Gastrocnemius medialis (tissue), 4 donors: ENCODE measurements at regions not wholly inside any gene's neighbourhood (a gene's known extent, or its start where the extent isn't known, plus 50 kb on each side); places are given as distances from the start of the nearest gene placed in this dataset.

Experiments
- ATAC-seq, 2 donors: fragments of 150-250 bp; one replicate each; pipeline ENCODE4 v1.9.1; 2016
- DNase-seq, 2 donors: peaks; one replicate each; pipeline ENCODE4 v3.0.0-alpha.2; 2019
- H3K27ac ChIP-seq, 4 donors: fragments of 200-600 bp; sonication (generic); 1 replicate in 1 of 4; 2 replicates in 3 of 4; pipeline ENCODE4 v1.5.1; 2016 to 2018; ENCODE audit warnings: mild to moderate bottlenecking in 2 of 4, moderate library complexity in 1 of 4
- H3K27me3 ChIP-seq, 3 donors: fragments of 200-600 bp; sonication (generic) in 2 of 3; 1 replicate in 1 of 3; 2 replicates in 2 of 3; pipeline versions ENCODE4 v1.5.1 to v1.6.0; 2016 to 2019; ENCODE audit warnings: mild to moderate bottlenecking in 1 of 3, moderate library complexity in 1 of 3
- H3K36me3 ChIP-seq, 2 donors: fragments of 200-600 bp; sonication (generic) in 1 of 2; one replicate each; pipeline ENCODE4 v1.5.1; 2017 to 2018
- H3K4me1 ChIP-seq, 2 donors: fragments of 200-600 bp; sonication (generic) in 1 of 2; one replicate each; pipeline ENCODE4 v1.5.1; 2016 to 2017; ENCODE audit warnings: mild to moderate bottlenecking in 2 of 2
- H3K4me3 ChIP-seq, 4 donors: fragments of 200-600 bp; sonication (generic) in 3 of 4; 1 replicate in 1 of 4; 2 replicates in 3 of 4; pipeline ENCODE4 v1.5.1; 2016 to 2019; ENCODE audit warnings: mild to moderate bottlenecking in 2 of 4
- H3K9me3 ChIP-seq, 3 donors: fragments of 200-600 bp; sonication (generic) in 2 of 3; 1 replicate in 1 of 3; 2 replicates in 2 of 3; pipeline ENCODE4 v1.5.1; 2016 to 2019
- POLR2A ChIP-seq, 2 donors: fragments of 450-650 bp; IDR thresholded peaks; one replicate each; pipeline ENCODE4 v1.6.1; 2017; ENCODE audit warnings: antibody characterized with exemption in 2 of 2, mild to moderate bottlenecking in 2 of 2, moderate library complexity in 2 of 2
- in situ Hi-C, 4 donors: fragments of 200-750 bp; cut with MboI; loops; one replicate each; pipeline versions ENCODE4 v1.15.0 to v1.8.0; 2017; ENCODE audit warnings: low sequenced_read_pairs in 4 of 4
- intact Hi-C: fragments of 100-400 bp; cut with DNase I; formaldehyde crosslinking; loops from one replicate; pipeline ENCODE4 v1.15.1; 2023; ENCODE audit warnings: low total_unique reads
- TF ChIP-seq, protein P1 (sequence below), 5 experiments: fragments of 450-650 bp in 3 of 5; fragments of 200-600 bp in 2 of 5; sonication (generic) in 2 of 5; IDR thresholded peaks in 4 of 5; conservative IDR thresholded peaks in 1 of 5; 1 replicate in 4 of 5; 2 replicates in 1 of 5; pipeline ENCODE4 v1.5.1; 2016 to 2019; ENCODE audit warnings: antibody characterized with exemption in 5 of 5, mild to moderate bottlenecking in 3 of 5, moderate library complexity in 3 of 5

DNA sequence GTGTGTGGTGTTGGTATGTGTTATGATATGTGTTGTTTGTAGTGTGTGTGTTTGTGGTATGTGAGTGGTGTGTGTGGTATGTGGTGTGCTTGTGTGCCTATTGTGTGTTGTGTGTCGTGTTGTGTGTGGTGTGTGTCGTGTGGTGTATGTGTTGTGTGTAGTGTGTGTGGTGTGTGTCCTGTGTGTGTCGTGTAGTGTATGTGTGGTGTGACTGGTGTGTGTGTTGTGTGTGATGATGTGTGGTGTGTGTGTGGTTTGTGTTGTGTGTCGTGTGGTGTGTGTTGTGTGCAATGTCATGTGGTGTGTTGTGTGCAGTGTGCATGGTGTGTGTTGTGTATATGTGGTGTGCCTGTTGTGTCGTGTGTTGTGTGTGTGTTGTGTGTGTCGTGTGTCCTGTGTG is 144.6 kb downstream of the DNAJB6 start:
- ATAC-seq (no peak), DNase-seq (no peak)
- Histone ChIP-seq H3K4me1 (no peaks in the 10 kb centered on the region), H3K36me3 (no peaks in the 10 kb centered on the region), H3K27ac (no peak overlapping the region), H3K4me3 (no peak overlapping the region), H3K27me3 (no peaks in the 10 kb centered on the region), H3K9me3 (no peaks in the 10 kb centered on the region)
- intact Hi-C loops (no loop called here), in situ Hi-C loops (no loop called here)
- no peak for TF ChIP-seq POLR2A (IDR thresholded peaks at IDR 0.05)
- TF ChIP-seq, protein P1, sequence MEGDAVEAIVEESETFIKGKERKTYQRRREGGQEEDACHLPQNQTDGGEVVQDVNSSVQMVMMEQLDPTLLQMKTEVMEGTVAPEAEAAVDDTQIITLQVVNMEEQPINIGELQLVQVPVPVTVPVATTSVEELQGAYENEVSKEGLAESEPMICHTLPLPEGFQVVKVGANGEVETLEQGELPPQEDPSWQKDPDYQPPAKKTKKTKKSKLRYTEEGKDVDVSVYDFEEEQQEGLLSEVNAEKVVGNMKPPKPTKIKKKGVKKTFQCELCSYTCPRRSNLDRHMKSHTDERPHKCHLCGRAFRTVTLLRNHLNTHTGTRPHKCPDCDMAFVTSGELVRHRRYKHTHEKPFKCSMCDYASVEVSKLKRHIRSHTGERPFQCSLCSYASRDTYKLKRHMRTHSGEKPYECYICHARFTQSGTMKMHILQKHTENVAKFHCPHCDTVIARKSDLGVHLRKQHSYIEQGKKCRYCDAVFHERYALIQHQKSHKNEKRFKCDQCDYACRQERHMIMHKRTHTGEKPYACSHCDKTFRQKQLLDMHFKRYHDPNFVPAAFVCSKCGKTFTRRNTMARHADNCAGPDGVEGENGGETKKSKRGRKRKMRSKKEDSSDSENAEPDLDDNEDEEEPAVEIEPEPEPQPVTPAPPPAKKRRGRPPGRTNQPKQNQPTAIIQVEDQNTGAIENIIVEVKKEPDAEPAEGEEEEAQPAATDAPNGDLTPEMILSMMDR (IDR thresholded peaks at IDR 0.05 in 4 of 5, conservative IDR thresholded peaks at IDR 0.05 in 1 of 5), result no peak

DNA sequence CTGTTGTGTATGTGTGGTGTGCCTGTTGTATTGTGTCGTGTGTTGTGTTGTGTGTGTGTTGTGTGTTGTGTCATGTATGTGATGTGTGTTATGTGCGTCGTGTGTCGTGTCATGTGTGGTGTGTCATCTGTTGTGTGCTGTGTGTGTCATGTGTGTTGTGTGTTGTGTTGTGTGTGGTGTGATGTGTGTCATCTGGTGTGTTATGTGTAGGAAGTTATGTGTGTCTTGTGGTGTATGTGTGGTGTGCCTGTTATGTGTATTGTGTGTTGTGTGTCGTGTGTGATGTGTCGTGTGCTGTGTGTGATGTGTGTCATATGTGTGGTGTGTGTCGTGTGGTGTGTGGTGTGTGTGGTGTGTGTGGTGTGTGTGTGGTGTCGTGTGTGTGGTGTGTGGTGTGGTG is 145.2 kb downstream of the DNAJB6 start:
- Histone ChIP-seq H3K4me1 (no peaks in the 10 kb centered on the region), H3K27me3 (peaks cover 1 to 6% (median 5%) of the 10 kb centered on the region in 3 donors), H3K36me3 (no peaks in the 10 kb centered on the region), H3K9me3 (no peaks in the 10 kb centered on the region), H3K4me3 (no peak overlapping the region), H3K27ac (no peak overlapping the region)
- intact Hi-C loops (no loop called here), in situ Hi-C loops (no loop called here)
- DNase-seq (no peak), ATAC-seq (no peak)
- no peak for TF ChIP-seq POLR2A (IDR thresholded peaks at IDR 0.05)
- TF ChIP-seq, protein P1 (IDR thresholded peaks at IDR 0.05 in 4 of 5, conservative IDR thresholded peaks at IDR 0.05 in 1 of 5), result no peak

- TF ChIP-seq, protein P1 (IDR thresholded peaks at IDR 0.05 in 4 of 5, conservative IDR thresholded peaks at IDR 0.05 in 1 of 5), result no peak
- no peak for TF ChIP-seq POLR2A (IDR thresholded peaks at IDR 0.05)
- no peak for DNase-seq
- no peak overlapping the region for H3K27ac ChIP-seq
- H3K4me3 ChIP-seq, result no peak overlapping the region
- H3K4me1 ChIP-seq, result no peaks in the 10 kb centered on the region
- no peaks in the 10 kb centered on the region for H3K9me3 ChIP-seq
- H3K27me3 ChIP-seq, result peaks cover 3 to 8% (median 5%) of the 10 kb centered on the region in 3 donors
- H3K36me3 ChIP-seq, result no peaks in the 10 kb centered on the region
- in situ Hi-C loops (no loop called here), intact Hi-C loops (no loop called here)
- ATAC-seq, result no peak
These were observed 145.8 kb downstream of the DNAJB6 start for GRCh38 chr7:157482517-157483087.

DNA sequence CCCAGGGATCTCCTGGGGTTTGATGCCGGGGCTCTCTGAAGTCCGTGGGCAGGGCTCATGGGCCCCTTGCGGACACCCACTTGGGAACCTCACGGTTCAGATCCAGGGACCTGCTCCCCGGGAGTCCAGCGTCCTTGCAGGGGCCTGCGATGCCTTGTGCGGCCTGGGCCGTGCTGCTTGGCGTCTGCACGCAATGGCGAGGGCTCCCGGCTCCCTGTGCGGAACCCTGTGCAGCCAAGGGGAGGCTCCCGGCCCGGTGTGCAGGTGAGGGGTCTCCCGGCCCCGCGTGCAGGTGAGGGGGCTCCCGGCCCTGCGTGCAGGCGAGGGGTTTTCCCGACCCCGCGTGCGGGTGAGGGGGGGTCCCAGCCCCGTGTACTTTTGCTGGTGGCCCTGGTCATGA is 146.7 kb downstream of the DNAJB6 start:
- no peak for ATAC-seq
- in situ Hi-C loops, result no loop called here
- intact Hi-C loops, result no loop called here

More for the DNA sequence above, 146.7 kb downstream of the DNAJB6 start:
- H3K36me3 ChIP-seq, result no peaks in the 10 kb centered on the region
- peak in 1 of 2 donors; percentile 3 for DNase-seq
- H3K9me3 ChIP-seq, result no peaks in the 10 kb centered on the region
- no peak overlapping the region for H3K4me3 ChIP-seq
- TF ChIP-seq, protein P1 (IDR thresholded peaks at IDR 0.05 in 4 of 5, conservative IDR thresholded peaks at IDR 0.05 in 1 of 5), result no peak
- TF ChIP-seq POLR2A (IDR thresholded peaks at IDR 0.05), result no peak
- no peaks in the 10 kb centered on the region for H3K4me1 ChIP-seq
- peaks cover 3 to 8% (median 5%) of the 10 kb centered on the region in 3 donors for H3K27me3 ChIP-seq
- no peak overlapping the region for H3K27ac ChIP-seq
